T47D (cell line): ENCODE measurements at regions not wholly inside any gene's neighbourhood (a gene's known extent, or its start where the extent isn't known, plus 50 kb on each side); places are given as distances from the start of the nearest gene placed in this dataset.

ENCODE experiments used
- DNase-seq, 2 experiments: peaks; one replicate each; pipeline versions ENCODE4 v3.0.0 to v3.0.0-alpha.2; 2011 to 2012; ENCODE audit warnings: low read depth in 1 of 2, low spot score in 1 of 2
- JUND ChIP-seq: IDR thresholded peaks from 2 replicates; pipeline ENCODE4 v1.6.1; 2012; ENCODE audit warnings: low read depth
- in situ Hi-C: cut with HindIII; loops from 2 replicates; pipeline ENCODE4 v1.10.0; 2016; ENCODE audit warnings: low sequenced_read_pairs, low pct_unique_long_range_greater_than_20kb

- DNase-seq, result no peak
- TF ChIP-seq JUND, result no peak
- in situ Hi-C loops, result no loop called here
These were observed 293.1 kb downstream of the LMX1A start for GRCh38 chr1:165063181-165063965.

GRCh38 chr1:165062346-165062745 lies 294.2 kb downstream of the LMX1A start:
- no peak for DNase-seq
- in situ Hi-C loops, result no loop called here
- no peak for TF ChIP-seq JUND

DNA sequence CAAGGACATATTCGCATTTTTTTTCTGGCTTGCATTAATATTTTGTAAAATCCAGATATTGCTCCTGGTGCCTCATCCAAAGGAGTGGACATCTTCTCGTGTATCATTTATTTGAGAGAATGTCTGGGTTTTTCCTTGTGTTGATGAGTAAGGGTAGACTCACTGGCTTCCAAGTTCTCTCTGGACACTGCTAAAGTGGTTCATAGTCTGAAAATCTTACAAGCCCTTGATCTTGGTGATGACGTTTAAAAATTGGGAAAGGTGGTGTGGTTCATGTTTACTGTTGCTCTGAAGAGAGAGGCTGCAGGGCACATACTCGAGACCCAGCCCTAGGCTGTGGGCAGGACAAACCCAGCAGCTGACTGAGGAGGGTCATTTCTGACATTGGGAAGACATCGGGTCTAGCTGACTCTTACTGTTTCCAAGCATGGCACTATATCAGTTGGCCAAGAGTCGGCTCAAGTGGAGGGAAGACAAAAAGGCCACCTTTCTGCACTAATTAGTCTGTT lies 296.2 kb downstream of the LMX1A start:
- no peak for TF ChIP-seq JUND
- in situ Hi-C loops, result no loop called here
- DNase-seq, result no peak

DNA sequence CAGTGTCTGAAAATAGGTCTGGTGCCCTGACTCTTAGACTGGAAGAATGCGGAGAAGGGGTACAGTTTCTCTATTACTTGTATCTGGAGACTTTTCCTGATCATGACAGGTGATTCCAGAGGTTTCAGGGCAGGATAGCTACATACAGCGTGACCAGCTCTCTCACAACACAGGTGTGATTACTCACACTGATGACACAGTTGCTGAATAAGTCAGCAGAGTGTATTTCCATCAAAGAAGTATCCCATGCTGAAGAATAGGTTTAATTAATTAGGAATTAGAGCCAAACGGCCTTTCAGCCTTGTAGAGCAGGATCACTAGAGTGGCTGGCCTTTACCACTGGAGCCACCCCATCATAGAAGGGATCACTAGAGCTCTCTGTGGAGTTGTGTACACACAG lies 298.6 kb downstream of the LMX1A start:
- DNase-seq, result no peak
- TF ChIP-seq JUND, result no peak
- in situ Hi-C loops, result no loop called here

DNA sequence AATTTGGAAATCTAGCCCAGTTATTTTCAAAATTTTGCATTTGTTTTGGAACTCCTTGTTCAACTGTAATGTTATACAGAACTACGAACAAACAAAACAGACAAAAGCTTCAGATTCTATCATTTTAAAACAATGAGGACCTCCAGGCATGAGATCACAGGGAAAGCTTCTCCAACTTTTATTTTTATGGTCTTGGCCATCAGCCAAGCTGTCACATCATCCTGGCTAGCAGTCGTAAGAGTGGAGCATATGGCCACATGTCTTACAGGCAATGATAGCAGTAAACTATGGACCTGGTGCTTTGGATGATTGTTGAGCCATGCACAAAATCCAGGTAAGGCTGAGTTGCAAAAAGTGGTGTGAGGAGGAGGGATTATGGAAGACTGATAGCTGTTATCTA lies 299.6 kb downstream of the LMX1A start:
- in situ Hi-C loops, result no loop called here
- no peak for DNase-seq
- TF ChIP-seq JUND, result no peak

- TF ChIP-seq JUND, result no peak
- in situ Hi-C loops, result no loop called here
- no peak for DNase-seq
These were observed 300.9 kb downstream of the LMX1A start for GRCh38 chr1:165055581-165055980.

DNA sequence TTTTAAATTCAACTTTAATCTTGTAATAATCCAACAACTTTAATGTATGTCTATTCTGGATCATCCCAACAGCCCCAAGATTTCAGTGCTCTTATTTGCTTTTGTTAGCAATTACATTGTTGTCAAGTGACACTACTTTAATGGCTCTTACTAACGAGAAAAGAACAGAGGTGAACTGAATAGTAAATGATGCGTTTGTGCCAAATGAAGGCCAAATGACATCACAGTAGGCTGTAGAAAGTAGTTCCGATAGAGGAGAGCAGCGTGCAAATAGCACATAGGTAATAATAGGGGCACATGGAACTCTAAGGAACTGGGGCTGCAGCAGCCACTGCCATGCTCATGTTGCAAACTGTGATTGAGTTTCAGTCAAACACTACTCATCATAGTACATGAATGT lies 301.9 kb downstream of the LMX1A start:
- DNase-seq, result no peak
- in situ Hi-C loops, result no loop called here
- no peak for TF ChIP-seq JUND

DNA sequence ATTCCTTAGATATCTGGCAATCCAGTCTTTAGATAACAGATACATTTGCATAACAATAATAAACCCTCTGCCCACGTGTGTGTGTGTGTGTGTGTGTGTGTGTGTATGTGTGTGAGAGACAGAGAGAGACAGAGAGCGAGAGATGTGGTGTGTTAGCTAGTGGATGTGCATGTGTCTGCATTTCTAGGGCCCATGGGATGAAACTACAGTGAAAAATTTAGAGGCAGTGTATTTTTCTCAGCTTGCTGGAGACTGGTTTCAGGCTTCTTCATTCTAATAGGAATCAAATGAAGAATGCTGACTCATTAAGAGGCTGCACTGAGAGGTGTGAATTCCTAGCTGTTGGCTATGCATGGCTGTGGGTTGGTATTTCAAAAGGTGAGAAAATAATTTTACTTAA lies 303.2 kb downstream of the LMX1A start:
- in situ Hi-C loops, result no loop called here
- no peak for TF ChIP-seq JUND
- DNase-seq, result no peak

GRCh38 chr1:165052936-165053335 lies 303.6 kb downstream of the LMX1A start:
- DNase-seq, result no peak
- in situ Hi-C loops, result no loop called here
- TF ChIP-seq JUND, result no peak

DNA sequence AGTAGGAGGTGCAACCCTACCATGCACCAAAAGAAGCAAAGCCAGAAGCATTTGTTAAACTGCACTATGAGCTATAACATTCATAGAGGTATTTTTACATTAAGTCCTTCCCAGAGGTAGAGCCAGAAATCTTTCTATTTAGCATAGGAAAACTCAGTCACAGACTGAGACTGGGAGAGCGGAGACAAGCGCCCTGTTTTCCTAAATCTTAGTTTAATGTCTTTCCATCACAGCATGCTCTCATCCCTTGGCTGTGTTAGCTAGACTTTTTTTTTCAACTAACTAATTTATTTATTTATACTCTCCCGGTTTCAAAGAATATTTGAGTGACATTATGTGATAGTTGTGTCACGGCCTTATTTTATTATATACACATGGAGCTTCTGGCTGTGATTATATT lies 304.1 kb downstream of the LMX1A start:
- DNase-seq, result no peak
- TF ChIP-seq JUND, result no peak
- in situ Hi-C loops, result no loop called here

DNA sequence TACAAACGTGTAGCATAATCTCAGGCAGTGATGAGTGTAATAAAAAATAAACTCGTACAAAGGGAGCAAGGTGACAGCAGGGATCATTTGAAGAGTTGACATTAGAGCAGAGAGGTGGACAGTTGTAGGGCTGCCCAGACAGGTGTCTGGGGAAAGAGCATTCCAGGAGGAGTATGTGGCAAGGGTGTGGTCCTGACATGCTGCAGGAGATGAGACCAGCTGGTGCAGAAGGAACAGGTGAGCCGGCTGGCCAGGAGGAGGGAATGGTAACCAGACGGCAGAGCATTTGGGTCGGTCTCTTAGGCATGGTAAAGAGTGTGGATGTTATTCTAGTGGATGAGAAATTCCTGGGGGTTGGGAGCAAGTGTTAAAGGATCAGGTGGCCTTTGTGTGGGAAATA lies 306.3 kb downstream of the LMX1A start:
- TF ChIP-seq JUND, result no peak
- in situ Hi-C loops, result no loop called here
- DNase-seq, result no peak

GRCh38 chr1:165047994-165048393 lies 308.5 kb downstream of the LMX1A start:
- no peak for DNase-seq
- in situ Hi-C loops, result no loop called here
- TF ChIP-seq JUND, result no peak

GRCh38 chr1:165045902-165046301 lies 310.6 kb downstream of the LMX1A start:
- no peak for TF ChIP-seq JUND
- DNase-seq, result no peak
- in situ Hi-C loops, result no loop called here

- no peak for DNase-seq
- in situ Hi-C loops, result no loop called here
- no peak for TF ChIP-seq JUND
These were observed 315.9 kb downstream of the LMX1A start for GRCh38 chr1:165040641-165041040.
